H1 (cell line): ENCODE measurements at regions not wholly inside any gene's neighbourhood (a gene's known extent, or its start where the extent isn't known, plus 50 kb on each side); places are given as distances from the start of the nearest gene placed in this dataset.
A peak's percentile ranks its signal among the peaks of the same experiment; 100 is the strongest.

Source experiments
- CTCF ChIA-PET: fragments of 300-600 bp; sonication (Branson Sonifier 250); formaldehyde crosslinking; loops from one replicate; lab custom pipeline; 2021; ENCODE audit not compliant: partially characterized antibody; lab: Charles Lee
- POLR2A ChIA-PET: fragments of 300-600 bp; sonication (Branson Sonifier 250); formaldehyde crosslinking; loops from one replicate; lab custom pipeline; 2021; ENCODE audit warnings: inconsistent platforms; ENCODE audit not compliant: partially characterized antibody; lab: Charles Lee
- DNase-seq, 2 experiments: peaks; one replicate each; pipeline versions ENCODE4 v3.0.0 to v3.0.0-alpha.2; 2010 to 2022; ENCODE audit warnings: low spot score in 2 of 2, low read depth in 1 of 2, mixed read lengths in 1 of 2
- FAIRE-seq: peaks from 2 replicates; lab custom pipeline; 2011; peaks lifted over from hg19 to GRCh38; lab: Jason Lieb, UNC
- H2AFZ ChIP-seq: 2 replicates; pipeline ENCODE4 v1.8.1; 2012; ENCODE audit warnings: low read length, inconsistent platforms
- H2AK5ac ChIP-seq: 2 replicates; pipeline ENCODE4 v1.6.1; 2013; ENCODE audit warnings: low read depth, low read length
- H2BK120ac ChIP-seq: replicated peaks from 2 replicates; pipeline ENCODE3; 2013; ENCODE audit warnings: low read depth, low read length, inconsistent platforms
- H2BK12ac ChIP-seq: 2 replicates; pipeline ENCODE4 v1.6.1; 2013; ENCODE audit warnings: low read depth, low read length
- H2BK15ac ChIP-seq: 2 replicates; pipeline ENCODE4 v1.6.1; 2013; ENCODE audit warnings: low read length
- H2BK20ac ChIP-seq: 2 replicates; pipeline ENCODE4 v1.6.1; 2013; ENCODE audit warnings: low read length
- H2BK5ac ChIP-seq: 2 replicates; pipeline ENCODE4 v1.6.1; 2013; ENCODE audit warnings: low read depth, low read length
- H3K14ac ChIP-seq: 2 replicates; pipeline ENCODE4 v1.6.1; 2013; ENCODE audit warnings: inconsistent platforms; ENCODE audit not compliant: insufficient read length
- H3K18ac ChIP-seq: 2 replicates; pipeline ENCODE4 v1.6.1; 2013; ENCODE audit warnings: low read length; ENCODE audit errors: extremely low read depth
- H3K23ac ChIP-seq: 2 replicates; pipeline ENCODE4 v1.6.1; 2013; ENCODE audit warnings: inconsistent platforms; ENCODE audit not compliant: insufficient read length
- H3K23me2 ChIP-seq: 2 replicates; pipeline ENCODE4 v1.6.1; 2013; ENCODE audit warnings: low read depth, low read length
- H3K27ac ChIP-seq: 2 replicates; pipeline ENCODE4 v1.6.1; 2011; ENCODE audit warnings: low read depth, low read length, inconsistent platforms
- H3K27me3 ChIP-seq, 4 experiments: replicated peaks in 1 of 4; 1 replicate in 1 of 4; 2 replicates in 3 of 4; pipeline versions ENCODE4 v1.6.1 to v1.8.1; 2011 to 2013; ENCODE audit warnings: low read length in 3 of 4, mild to moderate bottlenecking in 3 of 4, inconsistent platforms in 2 of 4, mixed read lengths in 2 of 4, moderate library complexity in 1 of 4; ENCODE audit not compliant: control insufficient read depth in 3 of 4, insufficient read depth in 3 of 4; ENCODE audit errors: extremely low read depth in 1 of 4
- H3K36me3 ChIP-seq, 4 experiments: 2 replicates each; pipeline versions ENCODE4 v1.6.1 to v1.8.1; 2011 to 2013; ENCODE audit warnings: mild to moderate bottlenecking in 4 of 4, low read length in 3 of 4, moderate library complexity in 2 of 4, control low read depth in 1 of 4, inconsistent platforms in 1 of 4; ENCODE audit not compliant: insufficient read depth in 4 of 4, control insufficient read depth in 2 of 4
- H3K4ac ChIP-seq: replicated peaks from 2 replicates; pipeline ENCODE3; 2013; ENCODE audit warnings: low read length, low read depth, mixed read lengths, inconsistent platforms; ENCODE audit not compliant: insufficient read length
- H3K4me1 ChIP-seq, 4 experiments: replicated peaks in 1 of 4; 1 replicate in 1 of 4; 2 replicates in 3 of 4; pipeline versions ENCODE4 v1.6.1 to v1.8.1; 2011 to 2013; ENCODE audit warnings: low read length in 3 of 4, inconsistent platforms in 2 of 4, mixed read lengths in 1 of 4; ENCODE audit not compliant: insufficient read depth in 4 of 4, control insufficient read depth in 3 of 4
- H3K4me2 ChIP-seq, 2 experiments: 2 replicates each; pipeline versions ENCODE4 v1.6.1 to v1.8.1; 2011 to 2013; ENCODE audit warnings: low read depth in 2 of 2, low read length in 2 of 2, control low read depth in 1 of 2, inconsistent platforms in 1 of 2, mild to moderate bottlenecking in 1 of 2; ENCODE audit not compliant: insufficient read depth in 1 of 2
- H3K4me3 ChIP-seq, 4 experiments: fragments of 200-600, 300-600 bp in 1 of 4; sonication (generic), shearing (Covaris generic), sonication (Bioruptor Twin) in 1 of 4; 2 replicates each; pipeline versions ENCODE4 v1.5.1 to v1.8.1; 2011 to 2016; ENCODE audit warnings: low read length in 4 of 4, low read depth in 3 of 4, control low read depth in 2 of 4, inconsistent platforms in 2 of 4, mild to moderate bottlenecking in 2 of 4, mixed read lengths in 1 of 4, moderate library complexity in 1 of 4; ENCODE audit not compliant: insufficient read depth in 2 of 4; ENCODE audit errors: extremely low read depth in 1 of 4
- H3K56ac ChIP-seq: replicated peaks from 2 replicates; pipeline ENCODE3; 2013; ENCODE audit warnings: low read depth, mild to moderate bottlenecking, mixed read lengths, low read length, inconsistent platforms; ENCODE audit not compliant: insufficient read length
- H3K79me1 ChIP-seq: 2 replicates; pipeline ENCODE4 v1.6.1; 2013; ENCODE audit warnings: low read depth, low read length, control low read depth
- H3K79me2 ChIP-seq, 2 experiments: 2 replicates each; pipeline versions ENCODE4 v1.6.1 to v1.8.1; 2012 to 2013; ENCODE audit warnings: low read length in 2 of 2, mild to moderate bottlenecking in 2 of 2, inconsistent platforms in 1 of 2; ENCODE audit not compliant: insufficient read depth in 2 of 2, control insufficient read depth in 1 of 2
- H3K9ac ChIP-seq, 4 experiments: replicated peaks in 1 of 4; 1 replicate in 1 of 4; 2 replicates in 3 of 4; pipeline versions ENCODE4 v1.6.1 to v1.8.1; 2011 to 2013; ENCODE audit warnings: low read depth in 3 of 4, low read length in 3 of 4, control low read depth in 2 of 4, mild to moderate bottlenecking in 2 of 4, moderate library complexity in 2 of 4, inconsistent platforms in 1 of 4; ENCODE audit errors: extremely low read depth in 1 of 4
- H3K9me3 ChIP-seq, 2 experiments: 2 replicates each; pipeline versions ENCODE4 v1.6.1 to v1.8.1; 2012 to 2013; ENCODE audit warnings: mild to moderate bottlenecking in 2 of 2, moderate library complexity in 2 of 2, control low read depth in 1 of 2, inconsistent platforms in 1 of 2, low read depth in 1 of 2, low read length in 1 of 2, mixed read lengths in 1 of 2; ENCODE audit not compliant: insufficient read depth in 2 of 2
- H4K20me1 ChIP-seq, 2 experiments: replicated peaks in 1 of 2; 2 replicates each; pipeline versions ENCODE3 to v1.8.1; 2011 to 2013; ENCODE audit warnings: inconsistent platforms in 2 of 2, low read length in 2 of 2, mild to moderate bottlenecking in 1 of 2; ENCODE audit not compliant: insufficient read depth in 2 of 2, control insufficient read depth in 1 of 2
- H4K5ac ChIP-seq: 2 replicates; pipeline ENCODE4 v1.6.1; 2013; ENCODE audit warnings: low read length, low read depth, mixed read lengths, inconsistent platforms; ENCODE audit not compliant: insufficient read length
- H4K8ac ChIP-seq: 2 replicates; pipeline ENCODE4 v1.8.0; 2013; ENCODE audit warnings: mild to moderate bottlenecking, moderate library complexity, low read length, inconsistent platforms; ENCODE audit not compliant: insufficient read depth; ENCODE audit errors: extremely low read depth
- H4K91ac ChIP-seq: replicated peaks from 2 replicates; pipeline ENCODE3; 2013; ENCODE audit warnings: low read length, mixed read lengths, inconsistent platforms; ENCODE audit not compliant: insufficient read length
- CEBPB ChIP-seq: IDR thresholded peaks from 2 replicates; pipeline ENCODE4 v1.6.1; 2012; ENCODE audit warnings: low read depth, low read length
- CHD1 ChIP-seq: IDR thresholded peaks from 2 replicates; pipeline ENCODE4 v1.6.1; 2012; ENCODE audit warnings: low read depth, low read length, improper control_type of control experiment
- CTBP2 ChIP-seq: IDR thresholded peaks from 2 replicates; pipeline ENCODE4 v1.7.0; 2011; ENCODE audit warnings: borderline replicate concordance, mild to moderate bottlenecking, moderate library complexity, mixed read lengths, low read length; ENCODE audit not compliant: insufficient read depth, insufficient read length
- E2F6 ChIP-seq: IDR thresholded peaks from 2 replicates; pipeline ENCODE4 v1.6.1; 2012; ENCODE audit warnings: inconsistent platforms
- EP300 ChIP-seq, 2 experiments: IDR thresholded peaks; 1 replicate in 1 of 2; 2 replicates in 1 of 2; pipeline ENCODE4 v1.6.1; 2011 to 2012; ENCODE audit warnings: low read depth in 2 of 2, low read length in 2 of 2, mild to moderate bottlenecking in 2 of 2, borderline replicate concordance in 1 of 2, inconsistent platforms in 1 of 2, moderate library complexity in 1 of 2
- KDM4A ChIP-seq: IDR thresholded peaks from one replicate; pipeline ENCODE4 v1.7.1; 2012; ENCODE audit warnings: low read depth, mild to moderate bottlenecking, moderate library complexity, low read length, inconsistent platforms; ENCODE audit not compliant: severe bottlenecking
- NANOG ChIP-seq: IDR thresholded peaks from 2 replicates; pipeline ENCODE4 v1.6.1; 2011; ENCODE audit warnings: low read length, low read depth, mild to moderate bottlenecking, inconsistent platforms; ENCODE audit not compliant: insufficient read depth, poor library complexity, severe bottlenecking
- POLR2A ChIP-seq, 2 experiments: IDR thresholded peaks; 1 replicate in 1 of 2; 2 replicates in 1 of 2; pipeline ENCODE4 v1.6.1; 2011; ENCODE audit warnings: low read depth in 2 of 2, low read length in 2 of 2, mild to moderate bottlenecking in 2 of 2; ENCODE audit errors: control extremely low read depth in 1 of 2
- POLR2AphosphoS5 ChIP-seq: IDR thresholded peaks from 2 replicates; pipeline ENCODE4 v1.6.1; 2011; ENCODE audit warnings: low read depth, low read length
- RXRA ChIP-seq: IDR thresholded peaks from 2 replicates; pipeline ENCODE4 v1.6.1; 2011; ENCODE audit warnings: low read depth, mild to moderate bottlenecking, low read length, moderate library complexity; ENCODE audit not compliant: insufficient read depth
- SIN3A ChIP-seq, 2 experiments: IDR thresholded peaks in 1 of 2; conservative IDR thresholded peaks in 1 of 2; 2 replicates each; pipeline ENCODE4 v1.6.1; 2011 to 2012; ENCODE audit warnings: low read length in 2 of 2, improper control_type of control experiment in 1 of 2, low read depth in 1 of 2, mild to moderate bottlenecking in 1 of 2
- SRF ChIP-seq: IDR thresholded peaks from 2 replicates; pipeline ENCODE4 v1.6.1; 2011; ENCODE audit warnings: mild to moderate bottlenecking, low read depth, low read length, moderate library complexity
- SUZ12 ChIP-seq: fragments of 200-600 bp; sonication (generic); IDR thresholded peaks from 2 replicates; pipeline ENCODE4 v1.6.1; 2012; ENCODE audit warnings: mild to moderate bottlenecking, inconsistent platforms, low read length, moderate library complexity, mixed read lengths
- TAF7 ChIP-seq: optimal IDR thresholded peaks from 2 replicates; pipeline ENCODE3; 2011; ENCODE audit warnings: low read depth, mild to moderate bottlenecking, inconsistent platforms, low read length, moderate library complexity, borderline replicate concordance
- WGBS, 2 experiments: shearing (Covaris generic) in 1 of 2; methylation state at CpG; one replicate each; pipeline versions ENCODE4 v1.1.6 to v1.1.7; 2013 to 2015; ENCODE audit warnings: low lambda C conversion rate in 2 of 2, mixed read lengths in 2 of 2, inconsistent platforms in 1 of 2, low coverage in 1 of 2, missing lambda C conversion rate in 1 of 2; ENCODE audit not compliant: insufficient replicate concordance in 2 of 2, insufficient coverage in 1 of 2, insufficient read length in 1 of 2; ENCODE audit errors: extremely low coverage in 1 of 2, missing lambda C conversion rate in 1 of 2; 5-methylcytosine and 5-hydroxymethylcytosine counted together

GRCh38 chr14:87214558-87214957, 778.4 kb downstream of the GALC start:
- H3K27me3 ChIP-seq: no peaks in the 10 kb centered on the region
- no peaks in the 10 kb centered on the region for H3K36me3 ChIP-seq
- H2BK5ac ChIP-seq: no peak overlapping the region; the same call in 1 of the 2 replicates
- H3K4me3 ChIP-seq: no peak overlapping the region
- H2BK120ac ChIP-seq: no peak overlapping the region
- H3K18ac ChIP-seq: 0 out of 2 replicates have a peak overlapping the region, but pooled peaks have one; percentile 41
- H4K91ac ChIP-seq: no peak overlapping the region
- no peak overlapping the region for H3K56ac ChIP-seq
- no peak overlapping the region for H2BK20ac ChIP-seq
- H3K79me1 ChIP-seq: no peaks in the 10 kb centered on the region
- DNase-seq: no peak
- peak overlapping the region; percentile 77 for H2AFZ ChIP-seq
- no peak overlapping the region for H3K9ac ChIP-seq
- no peak overlapping the region for H3K27ac ChIP-seq
- H3K79me2 ChIP-seq: no peaks in the 10 kb centered on the region
- no peaks in the 10 kb centered on the region for H3K23me2 ChIP-seq
- ChIA-PET CTCF (interaction anchor here (0.9 kb wide), 1 partner anchor 154 kb away, joined by 3 read pairs; no protein-coding TSS in a partner anchor), POLR2A (no interaction called here)
- H4K5ac ChIP-seq: no peak overlapping the region
- H4K20me1 ChIP-seq: no peaks in the 10 kb centered on the region
- WGBS, 2 experiments: 85% methylated on average over 1 of the region's 1 CpG; no CpG with 5 or more reads in 1 of the 2 experiments
- no peak overlapping the region for H4K8ac ChIP-seq
- no peak for FAIRE-seq
- no peak overlapping the region for H2AK5ac ChIP-seq
- no peak overlapping the region for H2BK12ac ChIP-seq
- no peak overlapping the region for H3K4ac ChIP-seq
- no peak overlapping the region for H3K4me2 ChIP-seq
- H2BK15ac ChIP-seq: no peak overlapping the region
- H3K23ac ChIP-seq: no peak overlapping the region
- no peaks in the 10 kb centered on the region for H3K9me3 ChIP-seq
- no peaks in the 10 kb centered on the region for H3K4me1 ChIP-seq
- H3K14ac ChIP-seq: no peak overlapping the region
- TF ChIP-seq SIN3A (conservative IDR thresholded peaks at IDR 0.05 in 1 of 2, IDR thresholded peaks at IDR 0.05 in 1 of 2; ENCODE audit: low read depth in 1 of 2, low read length in 2 of 2) (no peak), CHD1 (no peak), CEBPB (no peak), SRF (no peak), SUZ12 (no peak), POLR2A (IDR thresholded peaks at IDR 0.05; ENCODE audit: control extremely low read depth in 1 of 2, low read depth in 2 of 2, low read length in 2 of 2) (no peak), POLR2AphosphoS5 (no peak), RXRA (no peak), KDM4A (no peak), EP300 (IDR thresholded peaks at IDR 0.05; ENCODE audit: borderline replicate concordance in 1 of 2, low read depth in 2 of 2, low read length in 2 of 2) (no peak), CTBP2 (no peak), E2F6 (no peak), TAF7 (no peak), NANOG (no peak)
